Uterus (tissue), 2 donors: ENCODE measurements at regions not wholly inside any gene's neighbourhood (a gene's known extent, or its start where the extent isn't known, plus 50 kb on each side); places are given as distances from the start of the nearest gene placed in this dataset.

ENCODE experiments used
- POLR2A ChIP-seq, 2 donors: fragments of 450-650 bp; IDR thresholded peaks; one replicate each; pipeline ENCODE4 v1.6.1; 2016; ENCODE audit warnings: antibody characterized with exemption in 2 of 2, mild to moderate bottlenecking in 1 of 2, moderate library complexity in 1 of 2
- TF ChIP-seq, protein P1 (sequence below), 4 experiments: fragments of 200-600 bp in 2 of 4; fragments of 450-650 bp in 2 of 4; sonication (generic) in 2 of 4; IDR thresholded peaks; one replicate each; pipeline ENCODE4 v1.5.1; 2016 to 2019; ENCODE audit warnings: antibody characterized with exemption in 4 of 4, mild to moderate bottlenecking in 2 of 4, moderate library complexity in 1 of 4

DNA sequence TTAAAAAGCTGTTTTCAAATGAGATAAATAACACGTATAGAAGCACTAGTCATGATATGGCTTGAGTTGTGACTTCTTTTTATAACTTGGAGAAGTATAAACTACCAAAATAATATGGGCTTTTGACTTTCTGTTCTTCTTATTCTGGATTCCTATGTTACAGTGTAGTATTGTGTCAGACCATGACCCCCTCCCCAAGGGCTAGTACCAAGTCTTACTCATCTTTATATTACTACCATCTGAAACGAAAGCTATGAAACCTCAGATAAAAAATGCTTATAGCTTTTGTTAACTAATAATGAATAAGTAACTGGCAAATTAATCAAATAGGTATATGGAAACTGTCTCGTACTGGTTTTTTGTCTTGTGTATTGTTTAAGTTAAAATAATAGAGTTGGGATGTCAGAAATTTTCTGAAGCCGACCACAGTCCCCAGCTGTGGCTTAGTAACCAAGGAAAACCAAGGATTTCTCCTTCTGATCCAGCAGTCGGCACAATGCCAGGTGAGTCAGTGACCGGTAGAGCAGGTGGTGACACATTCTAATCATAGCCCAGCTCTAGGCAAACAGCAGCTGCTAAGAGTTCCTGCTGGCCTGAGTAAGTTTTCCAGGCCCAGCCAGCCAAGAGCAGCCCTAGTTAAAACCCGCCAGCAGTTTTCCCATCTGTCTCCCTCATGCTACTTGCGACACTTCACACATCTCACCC lies 163.3 kb upstream of the PRDX4 start:
- TF ChIP-seq POLR2A (IDR thresholded peaks at IDR 0.05): no peak
- TF ChIP-seq, protein P1, sequence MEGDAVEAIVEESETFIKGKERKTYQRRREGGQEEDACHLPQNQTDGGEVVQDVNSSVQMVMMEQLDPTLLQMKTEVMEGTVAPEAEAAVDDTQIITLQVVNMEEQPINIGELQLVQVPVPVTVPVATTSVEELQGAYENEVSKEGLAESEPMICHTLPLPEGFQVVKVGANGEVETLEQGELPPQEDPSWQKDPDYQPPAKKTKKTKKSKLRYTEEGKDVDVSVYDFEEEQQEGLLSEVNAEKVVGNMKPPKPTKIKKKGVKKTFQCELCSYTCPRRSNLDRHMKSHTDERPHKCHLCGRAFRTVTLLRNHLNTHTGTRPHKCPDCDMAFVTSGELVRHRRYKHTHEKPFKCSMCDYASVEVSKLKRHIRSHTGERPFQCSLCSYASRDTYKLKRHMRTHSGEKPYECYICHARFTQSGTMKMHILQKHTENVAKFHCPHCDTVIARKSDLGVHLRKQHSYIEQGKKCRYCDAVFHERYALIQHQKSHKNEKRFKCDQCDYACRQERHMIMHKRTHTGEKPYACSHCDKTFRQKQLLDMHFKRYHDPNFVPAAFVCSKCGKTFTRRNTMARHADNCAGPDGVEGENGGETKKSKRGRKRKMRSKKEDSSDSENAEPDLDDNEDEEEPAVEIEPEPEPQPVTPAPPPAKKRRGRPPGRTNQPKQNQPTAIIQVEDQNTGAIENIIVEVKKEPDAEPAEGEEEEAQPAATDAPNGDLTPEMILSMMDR (IDR thresholded peaks at IDR 0.05): no peak
